ENCODE measurements at regions not wholly inside any gene's neighbourhood (a gene's known extent, or its start where the extent isn't known, plus 50 kb on each side); places are given as distances from the start of the nearest gene placed in this dataset.

GRCh38 chr6:155519176-155519738, 63.6 kb upstream of the NOX3 start:
- TF ChIP-seq CTCF (conservative IDR thresholded peaks at IDR 0.05; ENCODE audit: low read length) (no peak), EZH2phosphoT487 (IDR thresholded peaks at IDR 0.05; ENCODE audit: borderline replicate concordance, low read depth, low read length) (no peak)

All from OCI-LY7 (cell line).